HG03575 (cell line): ENCODE measurements at regions not wholly inside any gene's neighbourhood (a gene's known extent, or its start where the extent isn't known, plus 50 kb on each side); places are given as distances from the start of the nearest gene placed in this dataset.

Experiments
- ATAC-seq: cut with Tn5 transposase; IDR thresholded peaks from one replicate; pipeline ENCODE4 v1.9.1; 2021; ENCODE audit not compliant: unreplicated experiment, insufficient number of reproducible peaks, low FRiP score; ENCODE audit errors: extremely low read depth

DNA sequence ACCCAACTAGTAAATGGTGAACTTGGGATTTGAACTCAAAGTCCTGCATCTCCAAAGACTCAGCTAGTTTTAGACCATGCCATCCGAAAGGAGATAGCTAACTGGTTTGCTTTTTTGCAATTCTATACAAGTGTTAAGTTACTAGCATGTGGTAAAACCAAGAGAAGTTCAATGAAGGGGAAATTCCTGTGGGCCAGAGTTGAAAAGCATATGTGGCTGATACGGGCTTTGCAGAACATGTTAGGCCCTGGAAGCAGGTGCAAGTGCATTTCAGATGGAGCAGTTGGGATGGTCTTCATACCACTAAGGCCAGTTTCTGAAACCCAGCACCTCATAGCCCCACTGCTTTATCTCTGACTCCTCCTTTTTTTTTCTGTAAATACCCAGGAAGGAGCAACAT, 620.9 kb downstream of the PLPP3 start:
- no peak for ATAC-seq

DNA sequence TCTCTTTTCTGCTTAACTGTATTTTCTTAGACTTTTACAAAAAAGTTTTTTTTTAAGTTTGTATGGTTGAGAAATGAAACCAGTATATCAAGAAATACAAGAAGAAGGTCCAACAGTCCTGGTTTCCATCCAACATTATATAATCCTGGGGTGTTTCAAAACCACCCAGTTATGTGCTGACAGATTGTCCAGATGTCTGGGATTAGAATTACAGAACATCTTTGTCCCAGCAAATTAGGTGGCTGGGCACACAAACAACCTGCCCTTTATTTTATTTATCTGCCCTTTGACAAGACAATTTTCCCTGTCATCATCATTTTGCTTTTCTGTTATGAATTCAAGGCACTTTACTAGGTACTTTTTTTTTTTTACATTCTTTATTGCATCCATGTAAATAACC, 622.1 kb downstream of the PLPP3 start:
- ATAC-seq = no peak

DNA sequence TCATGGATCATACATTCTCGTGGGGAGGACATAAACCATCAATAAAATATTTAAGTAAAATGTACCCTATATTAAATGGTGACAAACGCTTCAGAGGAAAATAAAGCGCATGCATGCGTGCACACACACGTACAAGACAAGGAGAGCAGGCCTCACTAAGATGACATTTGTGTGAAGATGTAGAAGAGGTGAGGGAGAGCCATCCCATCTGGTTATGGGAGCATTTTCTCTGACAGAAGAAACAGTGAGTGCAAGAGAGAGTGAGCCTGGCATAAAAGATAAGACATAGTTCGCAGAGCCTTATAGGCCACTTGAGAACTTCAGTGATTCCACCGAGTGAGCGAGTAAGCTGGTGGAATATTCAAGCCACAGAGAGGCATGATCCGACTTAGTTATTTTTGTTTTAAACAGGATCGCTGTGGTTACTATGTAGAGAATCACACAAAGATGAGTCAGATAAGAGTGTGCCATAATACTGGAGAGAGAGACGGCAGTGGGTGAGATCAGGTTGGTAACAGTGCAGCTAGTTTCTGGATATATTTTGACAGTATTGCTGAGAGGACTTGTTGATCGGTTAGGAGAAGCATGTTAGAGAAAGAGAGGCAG, 624.2 kb downstream of the PLPP3 start:
- no peak for ATAC-seq

DNA sequence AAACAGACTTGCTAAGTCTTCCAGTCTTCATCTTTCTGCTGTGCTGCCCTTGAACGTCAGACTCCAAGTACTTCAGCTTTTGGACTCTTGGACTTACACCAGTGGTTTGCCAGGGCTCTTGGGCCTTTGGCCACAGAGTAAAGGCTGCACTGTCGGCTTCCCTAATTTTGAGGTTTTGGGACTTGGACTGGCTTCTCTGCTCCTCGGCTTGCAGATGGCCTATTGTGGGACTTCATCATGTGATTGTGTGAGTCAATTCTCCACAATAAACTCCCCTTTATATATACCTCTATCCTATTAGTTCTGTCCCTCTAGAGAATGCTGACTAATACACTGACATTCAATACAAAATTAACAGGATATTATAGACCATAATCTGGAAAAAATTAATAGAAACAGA, 628.1 kb downstream of the PLPP3 start:
- no peak for ATAC-seq

DNA sequence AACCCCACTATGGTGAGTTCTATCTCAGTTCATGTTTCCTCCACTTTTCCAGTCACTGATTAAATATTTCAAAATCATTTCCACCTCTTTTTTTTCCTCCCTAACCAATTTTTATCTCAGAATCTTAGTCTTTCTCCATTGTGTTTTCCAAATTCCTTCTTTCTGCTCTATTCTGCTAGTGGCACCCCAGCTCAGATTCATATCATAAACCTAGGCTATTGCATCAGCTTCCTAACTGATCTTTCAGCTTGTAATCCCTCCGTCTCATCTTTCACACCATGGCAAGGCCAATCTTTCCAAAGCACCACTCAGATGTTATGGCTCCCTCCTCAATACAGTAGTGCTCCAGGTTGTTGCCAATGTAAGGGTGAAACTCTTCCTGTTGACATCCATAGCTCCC, 631.9 kb downstream of the PLPP3 start:
- ATAC-seq = no peak

DNA sequence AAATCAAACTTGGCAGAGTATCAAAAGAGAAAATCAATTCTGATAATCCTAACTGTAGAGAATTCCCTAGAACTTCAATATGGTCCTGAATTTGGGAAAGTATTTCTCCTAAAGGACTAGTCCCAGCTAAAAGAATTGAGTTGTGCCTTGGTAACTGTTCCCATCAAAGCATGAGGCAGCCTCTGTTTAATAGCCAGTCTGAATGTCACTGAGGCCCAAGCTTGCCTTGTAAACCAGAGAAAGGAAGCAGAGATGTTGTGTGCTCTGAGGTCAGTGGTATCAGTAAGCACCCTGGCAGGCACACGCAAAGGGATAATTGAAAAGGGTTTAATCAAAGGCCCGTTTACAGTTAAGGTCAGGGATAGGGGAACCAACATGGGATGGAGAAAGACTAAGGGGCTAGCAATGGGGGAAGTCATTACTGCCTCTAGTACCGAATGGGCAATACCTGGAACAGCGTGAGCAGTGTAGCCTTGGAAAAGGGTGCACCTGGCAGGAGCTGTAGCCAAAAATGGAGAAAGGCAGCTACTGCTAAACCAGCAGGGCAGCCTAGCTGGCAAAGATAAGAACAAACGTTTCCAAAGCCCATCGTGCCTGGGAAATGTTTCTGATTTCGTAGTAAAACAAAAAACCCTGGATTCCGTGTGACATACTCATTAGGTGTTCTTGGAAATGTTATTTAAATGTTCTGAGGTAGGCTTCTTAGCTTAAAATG, 635.5 kb downstream of the PLPP3 start:
- no peak for ATAC-seq

DNA sequence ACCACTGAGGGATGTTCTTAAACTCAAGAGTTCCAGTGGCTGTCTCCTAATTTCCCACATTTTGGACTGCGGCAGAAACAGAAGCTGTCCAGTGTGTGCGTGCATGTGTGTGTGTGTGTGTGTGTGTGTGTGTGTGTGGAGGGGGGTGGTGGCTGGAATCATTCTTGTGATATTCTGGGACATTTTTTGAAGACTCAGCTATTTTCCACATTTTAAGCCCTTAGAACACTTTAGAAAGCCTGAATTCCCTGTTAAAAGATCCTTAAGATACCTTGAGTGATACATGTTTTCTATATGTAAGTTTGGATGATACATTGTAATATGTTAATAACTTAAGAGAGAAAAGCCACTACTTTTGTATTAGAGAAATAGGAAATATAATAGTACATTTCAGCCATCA, 636.4 kb downstream of the PLPP3 start:
- ATAC-seq = no peak

DNA sequence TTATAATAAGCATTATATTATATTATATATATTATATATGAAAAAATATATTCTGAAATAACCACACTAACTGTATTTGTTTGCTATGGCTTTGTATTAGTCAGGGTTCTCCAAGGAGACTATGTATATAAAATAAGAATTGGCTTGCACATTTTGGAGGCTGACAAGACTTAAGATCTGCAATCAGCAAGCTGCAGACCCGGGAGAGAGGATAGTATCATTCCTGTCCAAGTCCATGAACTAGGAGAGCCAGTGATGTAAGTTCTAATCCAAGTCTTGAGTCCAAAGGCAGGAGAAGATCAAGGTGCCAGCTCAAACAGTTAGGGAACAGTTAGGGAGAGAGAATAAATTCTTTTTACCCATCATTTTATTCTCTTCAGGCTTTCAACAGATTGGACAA, 639.5 kb downstream of the PLPP3 start:
- ATAC-seq = no peak

DNA sequence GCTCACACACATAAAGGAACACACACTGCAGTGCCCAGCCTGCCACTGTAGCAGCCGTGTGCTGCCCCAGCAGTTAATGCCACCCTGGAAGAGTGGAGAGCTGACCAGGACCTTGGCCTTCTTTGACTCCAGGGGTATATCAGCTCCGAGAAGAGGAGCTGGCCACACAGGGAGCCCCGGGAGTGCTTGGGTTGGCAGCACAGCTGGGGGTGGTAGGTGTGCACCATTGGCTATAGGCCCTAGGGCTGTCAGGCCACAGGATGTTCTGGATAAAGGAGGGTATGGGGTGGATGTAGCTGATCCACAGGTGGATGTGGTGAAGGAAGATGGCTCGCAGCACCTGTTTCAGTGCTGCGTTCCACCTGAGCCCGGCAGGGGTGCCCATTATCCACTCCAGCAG, 640.5 kb downstream of the PLPP3 start:
- ATAC-seq = no peak

DNA sequence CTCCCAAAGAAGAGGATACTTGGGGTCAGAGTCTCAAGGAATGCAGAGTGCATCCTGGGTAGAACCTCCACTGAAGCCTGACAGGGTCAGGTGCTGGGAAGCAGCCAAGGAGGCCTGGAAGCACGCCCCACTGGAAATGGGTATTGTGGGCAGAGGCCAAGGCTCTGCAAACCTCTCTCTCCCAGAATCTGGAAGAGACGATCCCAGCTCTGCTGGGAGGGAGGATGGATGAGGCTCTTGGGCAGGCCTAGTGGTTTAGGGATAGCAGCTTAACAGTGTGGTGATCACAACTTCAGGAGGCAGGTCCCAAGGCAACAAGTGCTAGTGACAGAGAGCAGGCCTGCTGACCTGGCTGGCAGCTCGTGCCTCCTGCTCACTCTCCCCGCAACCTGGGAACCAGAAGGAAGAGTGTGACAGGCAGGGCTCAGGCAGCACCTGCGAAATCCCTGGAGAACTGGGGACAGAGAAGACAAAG, 641.0 kb downstream of the PLPP3 start:
- ATAC-seq = no peak

DNA sequence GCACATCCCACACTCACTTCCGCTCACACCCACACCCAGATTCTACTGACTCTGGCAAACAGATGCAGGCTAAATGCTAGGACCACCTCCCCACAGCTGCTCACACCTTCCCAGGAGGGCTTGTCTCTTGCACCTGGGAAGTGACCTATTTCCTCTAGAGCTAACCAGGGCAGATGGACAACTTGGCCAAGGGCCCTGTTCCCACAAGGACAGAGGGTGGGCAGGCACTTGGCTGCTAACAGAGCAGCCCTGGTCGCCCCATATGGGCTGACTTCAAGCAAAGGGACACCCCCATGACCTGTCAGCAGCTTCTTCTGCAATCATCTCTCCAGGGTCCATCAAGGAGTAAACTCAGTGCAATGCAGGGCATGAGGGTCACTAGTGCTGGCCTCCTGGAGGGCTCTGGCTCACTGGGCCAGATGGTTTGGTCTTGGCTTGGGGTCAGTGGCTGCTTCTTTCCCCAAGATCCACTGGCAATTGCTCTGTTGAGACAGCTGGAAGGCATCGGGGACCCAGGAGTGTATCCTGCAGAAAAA, 641.5 kb downstream of the PLPP3 start:
- ATAC-seq = no peak

DNA sequence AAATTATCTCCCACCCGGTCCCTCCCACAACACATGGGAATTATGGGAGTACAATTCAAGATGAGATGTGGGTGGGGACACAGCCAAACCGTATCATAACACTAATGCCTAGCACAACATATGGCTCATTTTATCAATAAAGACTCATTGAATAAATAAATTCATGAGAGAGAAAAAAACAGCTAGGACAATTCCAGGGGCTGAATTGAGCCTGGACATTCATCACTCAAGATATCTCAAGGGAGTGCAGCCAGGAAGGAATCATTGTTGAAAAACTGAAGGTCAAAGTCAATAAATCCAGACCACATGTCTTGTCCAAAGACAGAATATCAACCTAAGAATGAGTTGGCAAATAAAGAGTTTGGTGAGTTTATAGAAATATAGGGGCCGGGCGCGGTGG, 644.1 kb downstream of the PLPP3 start:
- ATAC-seq = no peak

DNA sequence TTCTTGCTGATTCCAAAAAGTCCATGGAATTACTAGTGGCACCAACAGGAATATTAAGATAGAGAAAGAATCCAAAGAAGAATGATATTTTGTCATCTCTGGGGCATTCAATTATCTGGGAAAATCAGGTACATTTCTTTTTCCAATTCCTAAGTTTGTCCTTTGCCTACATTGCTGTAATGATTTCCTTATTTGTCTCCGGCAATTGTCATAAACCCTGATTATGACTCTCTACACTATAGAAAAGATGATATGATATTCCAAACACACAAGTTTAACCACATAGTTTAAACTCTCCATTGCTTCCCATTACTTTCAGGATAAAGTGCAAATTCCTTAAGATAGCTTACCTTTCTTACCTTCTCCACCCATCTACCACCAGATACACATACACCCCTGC, 647.0 kb downstream of the PLPP3 start:
- ATAC-seq = no peak

DNA sequence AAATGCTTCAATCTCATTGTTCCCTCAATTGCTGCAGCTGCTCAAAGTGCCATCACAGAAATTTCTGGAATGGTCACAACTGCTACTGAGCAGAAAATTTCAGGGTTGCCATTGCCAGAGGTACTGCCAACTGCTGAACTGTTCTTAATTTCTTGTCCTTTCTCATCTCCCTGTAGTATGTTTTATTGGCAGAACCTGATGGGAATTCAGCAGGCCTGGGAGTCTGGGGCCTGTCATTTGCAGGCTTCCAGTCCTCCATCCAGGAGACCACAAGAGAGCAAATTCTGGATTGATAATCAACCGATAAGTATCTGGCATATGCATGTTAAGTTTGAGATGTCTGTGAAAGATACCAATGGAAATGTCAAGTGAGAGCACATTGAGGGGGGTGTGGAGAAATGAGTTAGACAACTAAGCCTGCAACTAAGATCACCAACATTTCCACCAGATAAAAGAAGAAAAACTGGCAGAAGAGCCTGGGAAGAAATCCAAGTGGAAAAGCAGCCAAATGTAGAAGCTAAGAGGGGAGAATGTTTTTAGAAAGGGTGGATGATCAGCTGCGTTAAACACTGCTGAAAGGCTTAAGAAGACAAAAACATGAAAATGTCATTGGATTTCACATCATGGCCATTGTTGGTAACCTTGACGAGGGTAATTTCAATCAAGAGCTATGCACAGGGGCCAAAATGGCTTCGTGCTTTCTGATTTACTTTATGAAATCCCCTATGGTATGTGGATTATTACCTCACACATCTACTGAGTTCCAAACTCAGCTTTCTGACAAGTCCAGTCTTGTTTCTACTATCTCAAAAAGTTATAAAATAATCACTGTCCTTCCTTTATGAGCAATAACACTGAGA, 648.1 kb downstream of the PLPP3 start:
- no peak for ATAC-seq

DNA sequence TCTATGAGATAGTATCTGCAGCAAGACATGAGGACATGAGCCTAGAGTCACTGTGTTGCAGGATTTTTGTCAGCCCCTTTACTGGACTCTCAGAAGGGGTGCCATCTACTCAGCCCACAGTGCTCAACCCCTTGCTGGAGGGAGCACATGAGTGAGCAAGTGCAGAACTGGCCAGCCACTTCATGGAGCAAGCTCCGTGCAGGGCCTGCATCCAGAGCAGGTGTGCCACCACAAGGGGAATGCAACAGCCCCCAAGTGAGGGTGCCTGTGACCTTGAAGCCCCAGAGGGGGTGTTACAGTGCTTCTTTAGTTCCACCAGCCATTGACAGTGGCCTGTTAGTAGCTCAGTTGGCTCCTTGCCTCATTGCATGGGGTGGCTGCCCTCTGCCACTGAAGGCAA, 649.7 kb downstream of the PLPP3 start:
- ATAC-seq = no peak

DNA sequence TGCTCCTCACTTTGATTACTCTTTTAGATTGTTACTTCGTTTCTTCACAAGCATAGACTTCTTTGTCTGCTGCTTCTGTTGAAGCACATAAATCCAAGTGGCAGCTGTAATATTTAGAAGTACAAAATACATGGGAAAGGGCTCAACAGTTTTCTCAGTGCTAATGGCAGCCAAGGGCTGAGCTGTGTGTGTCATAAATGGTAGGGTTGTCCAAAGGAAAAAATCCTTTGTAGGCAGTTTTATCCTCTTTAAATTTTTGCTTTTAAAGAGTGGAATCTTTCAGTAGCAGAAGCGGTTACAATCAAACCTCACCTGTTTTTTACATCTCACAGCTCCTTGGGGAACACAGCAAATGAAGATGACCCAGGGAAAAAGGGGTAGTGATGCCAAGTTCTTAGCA, 650.8 kb downstream of the PLPP3 start:
- no peak for ATAC-seq

DNA sequence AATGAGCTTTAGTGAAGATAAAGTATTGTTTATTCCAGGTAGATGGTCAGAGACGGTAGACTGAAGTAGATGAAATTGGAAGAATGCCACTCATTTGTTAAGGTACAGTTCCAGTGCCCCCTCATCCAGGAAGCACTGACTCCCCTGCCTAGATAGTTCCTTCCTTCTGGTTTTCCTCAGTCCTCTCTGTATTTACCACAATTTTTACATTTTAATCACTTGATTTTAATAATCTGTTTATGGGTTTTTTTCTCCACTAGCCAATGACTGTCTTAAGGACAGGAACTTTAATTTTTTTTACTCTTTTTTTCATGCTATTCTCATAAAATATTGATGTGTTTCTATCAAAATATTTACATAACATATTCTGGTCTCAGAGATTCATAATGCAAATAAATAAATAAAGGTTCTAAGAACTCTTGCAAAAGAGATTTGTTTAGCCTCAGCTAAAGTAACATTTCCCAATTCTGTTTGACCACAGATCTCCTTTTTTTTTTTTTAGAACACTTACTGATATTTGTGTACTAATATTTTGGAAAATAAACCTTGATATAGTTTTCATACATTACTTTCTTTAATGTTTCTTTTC, 651.6 kb downstream of the PLPP3 start:
- ATAC-seq = no peak

DNA sequence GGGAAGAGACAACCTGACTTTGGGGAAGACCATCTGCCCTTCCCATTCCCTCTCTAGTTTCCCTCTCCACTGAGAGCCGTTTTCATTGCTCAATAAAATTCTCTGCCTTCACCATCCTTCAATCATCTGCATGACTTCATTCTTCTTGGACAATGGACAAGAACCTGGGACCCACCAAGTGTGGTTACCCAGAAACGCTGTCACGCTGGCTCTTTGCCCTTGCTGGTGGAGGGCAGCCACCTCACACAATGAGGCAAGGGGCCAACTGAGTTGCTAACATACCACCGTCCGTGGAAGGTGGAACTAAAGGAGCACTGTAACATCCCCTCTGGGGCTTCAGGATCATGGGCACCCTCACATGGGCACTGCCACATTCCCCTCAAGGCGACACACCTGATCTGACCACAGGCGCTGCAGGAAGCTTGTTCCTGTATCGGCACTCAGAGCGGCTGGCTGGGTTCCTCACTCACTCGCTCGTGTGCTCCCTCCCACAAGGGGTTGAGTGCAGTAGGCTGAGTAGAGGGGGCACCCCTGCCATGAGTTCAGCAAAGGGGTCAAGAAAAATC, 652.4 kb downstream of the PLPP3 start:
- ATAC-seq = no peak

DNA sequence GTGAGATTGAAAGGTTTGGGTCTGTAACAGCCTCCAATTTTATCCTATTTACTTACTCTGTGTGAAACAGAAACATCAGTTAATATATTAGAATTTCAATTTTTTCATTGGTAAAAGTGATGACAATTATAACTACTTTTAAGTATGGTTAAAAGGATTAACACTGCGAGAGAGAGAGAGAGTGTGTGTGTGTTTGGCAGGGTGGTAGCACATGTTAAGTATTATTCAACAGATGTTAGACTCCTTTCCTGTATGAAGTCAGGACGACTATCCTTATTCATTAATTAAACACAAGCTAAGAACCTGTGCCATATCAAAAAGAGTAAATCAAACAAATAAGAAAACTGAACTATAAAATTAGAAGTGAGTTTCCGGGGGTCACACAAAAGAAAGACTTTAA, 662.5 kb downstream of the PLPP3 start:
- no peak for ATAC-seq
